ENCODE measurements at regions not wholly inside any gene's neighbourhood (a gene's known extent, or its start where the extent isn't known, plus 50 kb on each side); places are given as distances from the start of the nearest gene placed in this dataset.

- TF ChIP-seq CTCF (IDR thresholded peaks at IDR 0.05; ENCODE audit: low read depth, low read length, poor library complexity, severe bottlenecking) (no peak), EZH2phosphoT487 (IDR thresholded peaks at IDR 0.05; ENCODE audit: borderline replicate concordance, low read length) (no peak)
These were observed 333.4 kb upstream of the NT5E start for GRCh38 chr6:85116475-85116874.

Measured in DOHH2 (cell line).